Spleen (tissue), 7 donors: ENCODE measurements at regions not wholly inside any gene's neighbourhood (a gene's known extent, or its start where the extent isn't known, plus 50 kb on each side); places are given as distances from the start of the nearest gene placed in this dataset.

Experiments used
- CTCF ChIP-seq, 11 experiments: fragments of 200-600 bp in 7 of 11; fragments of 450-650 bp in 4 of 11; sonication (generic) in 4 of 11; IDR thresholded peaks in 8 of 11; conservative IDR thresholded peaks in 3 of 11; 1 replicate in 7 of 11; 2 replicates in 4 of 11; pipeline versions ENCODE4 v1.4.0 to v1.8.0; 2016 to 2021; ENCODE audit warnings: antibody characterized with exemption in 11 of 11, inconsistent platforms in 4 of 11, mild to moderate bottlenecking in 1 of 11
- POLR2A ChIP-seq, 3 donors: fragments of 450-650 bp; IDR thresholded peaks; one replicate each; pipeline ENCODE4 v1.5.1; 2017; ENCODE audit warnings: antibody characterized with exemption in 3 of 3, mild to moderate bottlenecking in 1 of 3
- donor health status: DM: no; HTN: no; CAD: no; lungs with moderate emphysema.
- donor health status: DM: no; HTN: no; CAD: no.
- donor health status: DM: no; HTN: no; CAD: no.

GRCh38 chr4:61085534-61085933, 114.6 kb upstream of the ADGRL3 start:
- TF ChIP-seq CTCF (IDR thresholded peaks at IDR 0.05 in 8 of 11, conservative IDR thresholded peaks at IDR 0.05 in 3 of 11) (no peak), POLR2A (IDR thresholded peaks at IDR 0.05) (no peak)
